Stimulated activated CD8-positive, alpha-beta memory T cell treated with anti-CD3 and anti-CD28 coated beads, Interleukin-15, amount 100 ng/mL, for 4 hours (primary cell): ENCODE measurements at regions not wholly inside any gene's neighbourhood (a gene's known extent, or its start where the extent isn't known, plus 50 kb on each side); places are given as distances from the start of the nearest gene placed in this dataset.

ENCODE experiments used
- DNase-seq, 2 donors: peaks; one replicate each; pipeline ENCODE4 v3.0.0-alpha.2; 2020; ENCODE audit warnings: low read depth in 2 of 2

DNA sequence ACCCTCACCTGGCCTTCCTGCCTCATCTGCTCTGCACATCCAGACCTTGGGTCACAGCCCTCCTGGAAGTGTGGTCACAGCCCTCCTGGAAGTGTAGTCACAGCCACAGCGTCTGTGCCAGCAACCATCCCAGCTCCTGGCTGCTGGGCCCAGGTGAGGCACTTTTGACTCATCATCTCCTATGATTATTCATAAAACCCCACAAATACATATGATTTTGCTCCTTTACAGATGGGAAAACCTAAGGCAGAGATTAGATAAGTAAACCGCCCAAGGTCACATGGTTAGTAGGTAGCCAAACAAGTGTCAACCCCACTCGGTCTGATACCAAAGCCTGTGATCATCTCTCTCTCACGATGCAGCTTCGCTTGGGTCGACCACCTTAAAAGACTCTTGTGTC lies 94.3 kb downstream of the PRLHR start:
- DNase-seq: no peak

DNA sequence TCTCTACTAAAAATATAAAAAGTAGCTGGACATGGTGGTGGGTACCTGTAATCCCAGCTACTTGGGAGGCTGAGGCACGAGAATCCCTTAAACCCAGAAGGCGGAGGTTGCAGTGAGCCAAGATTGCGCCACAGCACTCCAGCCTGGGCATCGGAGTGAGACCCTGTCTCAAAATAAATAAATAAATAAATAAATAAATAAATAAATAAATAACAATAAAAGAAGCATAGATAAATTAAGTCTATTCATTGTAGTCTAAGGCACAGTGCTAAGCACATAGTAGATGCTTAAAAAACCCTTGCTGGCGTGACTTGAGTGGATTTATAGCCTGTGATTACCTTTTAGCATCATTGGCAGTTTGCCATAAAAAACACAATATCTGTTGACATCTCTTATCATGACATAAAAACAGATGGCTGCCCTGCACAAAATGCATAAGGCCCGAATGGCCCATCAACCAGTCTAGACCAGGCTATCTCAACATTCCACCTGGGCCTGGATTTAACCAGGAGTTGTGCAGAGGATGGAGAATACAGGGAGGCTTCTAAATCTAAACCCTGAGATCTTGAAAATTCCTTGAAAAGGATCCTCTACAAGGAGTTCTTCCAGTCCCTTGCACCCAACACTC lies 94.9 kb downstream of the PRLHR start:
- DNase-seq: no peak

DNA sequence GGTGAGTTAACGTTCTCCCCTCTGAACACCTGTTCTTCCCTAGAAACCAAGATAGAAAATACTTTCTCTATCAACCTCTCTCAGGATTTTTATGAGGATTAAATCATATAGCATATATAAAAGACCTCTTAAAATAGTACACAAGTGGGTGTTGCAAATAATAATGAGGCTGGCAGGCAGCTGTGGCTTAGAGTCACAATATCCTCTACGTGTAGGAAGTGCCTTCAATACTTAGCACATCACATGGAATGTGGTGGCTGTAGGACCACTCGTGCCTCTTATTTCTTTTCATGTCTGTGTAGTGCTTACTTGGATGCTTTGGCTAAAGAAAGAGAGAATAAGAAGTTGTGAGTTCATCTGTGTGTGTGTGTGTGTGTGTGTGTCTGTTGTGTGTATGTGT lies 96.3 kb downstream of the PRLHR start:
- DNase-seq: no peak

DNA sequence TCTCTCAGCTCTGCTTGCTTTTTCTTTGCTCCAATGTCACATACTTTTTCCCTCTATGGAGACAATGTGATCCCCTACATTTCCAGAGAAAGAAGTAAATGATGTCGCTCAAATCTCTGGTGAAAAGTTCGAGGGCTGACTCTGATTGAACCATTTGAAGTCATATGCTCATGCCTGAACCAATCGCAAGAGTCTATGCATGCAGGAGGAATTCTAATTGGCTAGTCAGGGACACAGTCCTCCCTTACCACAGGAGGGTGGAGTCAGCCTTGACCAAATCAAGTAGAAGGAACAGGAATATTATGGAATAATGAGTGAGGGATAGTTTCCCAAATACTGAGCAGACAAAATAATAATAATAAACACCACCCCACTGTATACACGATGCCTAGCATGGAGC lies 96.8 kb downstream of the PRLHR start:
- no peak for DNase-seq

DNA sequence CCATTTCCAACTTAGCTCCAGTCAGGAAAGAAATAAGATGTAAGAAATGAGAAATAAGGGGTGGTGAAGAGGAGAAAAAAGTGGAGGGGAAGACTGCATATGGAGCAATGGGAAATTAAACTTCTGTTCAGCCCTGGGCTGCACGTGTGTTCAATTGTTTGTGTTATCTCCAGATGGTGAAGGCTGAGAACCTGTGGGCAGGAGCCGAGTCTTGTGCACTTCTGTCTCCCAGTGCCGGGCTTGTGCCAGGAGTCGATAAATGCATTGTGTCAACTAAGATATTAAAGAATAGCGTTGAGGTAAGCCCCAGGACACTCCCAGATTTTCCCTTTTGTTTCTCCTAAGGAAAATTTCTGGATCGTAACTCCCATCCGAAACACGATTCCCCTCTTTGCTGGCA lies 98.2 kb downstream of the PRLHR start:
- no peak for DNase-seq

DNA sequence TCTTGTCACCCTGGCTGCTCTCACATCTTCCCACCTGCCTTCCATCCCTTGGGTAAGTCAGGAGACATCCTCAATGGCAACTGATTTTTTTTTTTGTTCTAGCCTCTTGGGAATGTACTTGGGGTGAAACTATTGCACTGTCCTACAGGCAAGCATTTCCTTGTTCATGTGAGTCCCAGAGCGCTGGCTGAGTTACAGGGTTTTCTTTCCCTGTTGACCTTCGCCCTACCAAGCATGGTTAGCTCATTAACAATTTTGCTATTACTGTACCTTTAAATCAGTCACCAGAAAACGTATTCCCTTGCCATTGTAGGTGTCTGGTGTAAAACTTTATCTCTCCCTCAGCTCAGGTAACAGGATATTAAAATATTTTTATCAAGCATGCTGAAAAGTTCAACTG lies 98.9 kb downstream of the PRLHR start:
- DNase-seq: no peak

DNA sequence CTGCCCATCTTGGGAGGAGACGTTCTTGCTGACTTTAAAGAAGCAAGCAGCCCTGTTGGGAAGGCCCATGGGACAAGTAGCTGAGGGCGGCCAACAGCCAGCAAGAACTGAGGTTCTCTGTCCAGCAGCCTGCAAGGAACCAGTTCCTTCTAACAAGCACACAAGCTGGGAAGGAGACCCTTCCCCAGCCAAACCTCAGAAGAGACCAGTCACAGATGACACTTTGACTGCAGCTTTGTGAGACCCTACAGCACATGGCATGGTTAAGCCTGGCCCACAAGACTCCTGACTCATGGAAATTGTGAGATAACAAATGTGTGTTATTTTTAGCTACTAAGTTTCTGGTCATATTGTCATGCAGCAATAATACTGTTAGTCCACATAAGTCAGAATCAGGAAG lies 99.9 kb downstream of the PRLHR start:
- DNase-seq: no peak

DNA sequence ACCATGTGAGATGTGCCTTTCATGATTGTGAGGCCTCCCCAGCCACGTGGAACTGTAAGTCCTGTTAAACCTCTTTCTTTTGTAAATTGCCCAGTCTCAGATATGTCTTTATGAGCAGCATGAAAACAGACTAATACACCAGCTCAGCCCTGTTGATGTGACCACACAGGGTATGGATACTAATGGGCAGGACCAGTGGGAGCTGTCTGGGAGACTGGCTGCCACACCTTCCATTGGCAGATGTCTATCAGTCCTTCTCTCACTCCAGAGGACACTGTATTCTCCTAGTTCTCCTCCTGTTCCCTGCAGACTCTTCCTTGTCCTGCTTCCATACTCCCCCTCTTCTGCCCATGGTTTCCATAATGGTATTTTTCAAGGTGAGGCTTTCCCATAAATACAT lies 104.4 kb downstream of the PRLHR start:
- no peak for DNase-seq

DNA sequence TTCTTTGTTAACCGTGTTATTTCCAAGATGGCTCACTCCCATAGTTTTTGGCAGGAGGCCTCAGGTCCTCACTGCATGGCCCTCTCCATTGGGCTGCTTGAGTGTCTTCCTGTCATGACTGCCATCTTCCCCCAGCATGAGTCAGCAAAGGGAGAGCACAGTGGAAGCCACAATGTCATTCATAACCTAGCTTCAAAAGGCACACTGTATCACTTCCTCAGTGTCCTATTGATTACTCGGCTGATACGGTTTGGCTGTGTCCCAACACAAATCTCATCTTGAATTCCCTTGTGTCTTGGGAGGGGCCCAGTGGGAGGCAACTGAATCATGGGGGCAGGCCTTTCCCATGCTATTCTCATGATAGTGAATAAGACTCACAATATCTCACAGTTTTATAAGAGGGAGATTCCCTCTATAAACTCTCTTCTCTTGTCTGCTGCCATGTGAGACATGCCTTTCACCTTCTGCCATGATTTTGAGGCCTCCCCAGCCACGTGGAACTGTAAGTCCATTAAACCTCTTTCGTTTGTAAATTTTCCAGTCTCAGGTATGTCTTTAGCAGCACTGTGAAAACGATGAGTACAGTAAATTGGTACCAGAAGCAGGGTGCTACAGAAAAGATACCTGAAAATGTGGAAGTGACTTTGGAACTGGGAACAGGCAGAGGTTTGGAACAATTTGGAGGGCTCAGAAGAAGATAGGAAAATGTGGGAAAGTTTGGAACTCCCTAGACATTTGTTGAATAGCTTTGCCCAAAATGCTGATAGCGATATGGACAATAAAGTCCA lies 106.5 kb downstream of the PRLHR start:
- no peak for DNase-seq

DNA sequence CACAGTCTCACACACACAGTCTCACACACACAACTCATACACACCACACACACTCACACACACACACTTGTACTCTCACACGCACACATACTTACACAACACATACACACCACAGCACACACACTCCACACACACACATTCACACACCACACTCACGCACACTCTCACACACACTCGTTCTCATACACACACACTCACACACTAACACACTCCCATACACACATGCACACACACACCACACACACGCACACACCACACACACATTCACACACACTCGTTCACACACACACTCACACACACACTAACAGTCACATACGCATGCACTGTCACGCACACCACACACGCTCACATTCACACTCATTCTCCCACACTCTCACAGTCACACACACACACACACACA lies 109.8 kb downstream of the PRLHR start:
- no peak for DNase-seq

DNA sequence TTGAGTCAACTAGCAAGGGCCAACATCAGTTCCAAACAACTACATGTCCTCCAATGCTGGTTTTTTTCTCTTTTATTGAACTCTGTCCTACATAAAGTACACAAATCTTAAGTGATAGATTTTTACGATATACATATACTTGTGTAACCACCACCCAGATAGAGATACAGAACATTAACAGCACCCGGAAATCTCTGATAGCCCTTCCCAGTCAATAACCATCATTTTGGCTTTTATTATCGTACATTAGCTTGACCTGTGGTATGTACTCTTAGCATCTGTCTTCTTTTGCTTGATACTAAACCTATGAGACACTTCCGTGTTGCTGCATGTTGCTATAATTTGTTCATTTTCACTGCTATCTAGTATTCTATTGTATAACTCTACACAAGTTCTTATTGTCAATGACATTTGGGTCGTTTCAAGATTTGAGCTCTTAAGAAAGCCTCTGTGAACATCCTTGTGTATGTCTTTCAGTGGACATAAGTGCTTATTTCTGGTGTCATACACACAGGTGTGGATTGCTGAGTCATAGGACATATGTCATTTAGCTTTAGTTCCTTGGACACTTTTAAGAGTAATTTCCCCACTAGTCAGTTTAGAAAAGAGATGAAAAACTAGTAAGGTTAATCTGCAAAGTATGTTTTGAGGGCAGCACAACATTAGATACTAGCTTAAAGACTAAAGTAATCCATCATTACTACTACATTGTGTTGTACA lies 111.1 kb downstream of the PRLHR start:
- no peak for DNase-seq

DNA sequence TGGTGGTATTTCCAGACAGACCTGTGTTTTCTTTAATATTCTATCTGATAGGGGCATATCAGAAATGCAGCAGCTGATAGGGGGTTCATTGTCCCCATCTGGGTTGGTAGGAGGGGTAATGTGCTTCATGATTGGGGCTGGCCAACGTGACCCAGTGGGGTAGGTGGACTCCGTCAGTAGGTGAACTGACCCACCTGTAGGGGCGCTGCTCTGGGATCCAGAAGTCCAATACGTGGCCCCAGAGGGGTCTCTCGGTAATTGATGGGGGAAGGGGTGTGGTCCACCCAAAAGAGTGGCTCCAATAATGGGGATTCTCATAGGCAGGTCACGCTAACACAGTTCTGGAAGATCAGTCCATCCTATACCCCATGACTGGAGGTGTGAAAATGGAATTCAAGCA lies 112.0 kb downstream of the PRLHR start:
- DNase-seq: no peak

DNA sequence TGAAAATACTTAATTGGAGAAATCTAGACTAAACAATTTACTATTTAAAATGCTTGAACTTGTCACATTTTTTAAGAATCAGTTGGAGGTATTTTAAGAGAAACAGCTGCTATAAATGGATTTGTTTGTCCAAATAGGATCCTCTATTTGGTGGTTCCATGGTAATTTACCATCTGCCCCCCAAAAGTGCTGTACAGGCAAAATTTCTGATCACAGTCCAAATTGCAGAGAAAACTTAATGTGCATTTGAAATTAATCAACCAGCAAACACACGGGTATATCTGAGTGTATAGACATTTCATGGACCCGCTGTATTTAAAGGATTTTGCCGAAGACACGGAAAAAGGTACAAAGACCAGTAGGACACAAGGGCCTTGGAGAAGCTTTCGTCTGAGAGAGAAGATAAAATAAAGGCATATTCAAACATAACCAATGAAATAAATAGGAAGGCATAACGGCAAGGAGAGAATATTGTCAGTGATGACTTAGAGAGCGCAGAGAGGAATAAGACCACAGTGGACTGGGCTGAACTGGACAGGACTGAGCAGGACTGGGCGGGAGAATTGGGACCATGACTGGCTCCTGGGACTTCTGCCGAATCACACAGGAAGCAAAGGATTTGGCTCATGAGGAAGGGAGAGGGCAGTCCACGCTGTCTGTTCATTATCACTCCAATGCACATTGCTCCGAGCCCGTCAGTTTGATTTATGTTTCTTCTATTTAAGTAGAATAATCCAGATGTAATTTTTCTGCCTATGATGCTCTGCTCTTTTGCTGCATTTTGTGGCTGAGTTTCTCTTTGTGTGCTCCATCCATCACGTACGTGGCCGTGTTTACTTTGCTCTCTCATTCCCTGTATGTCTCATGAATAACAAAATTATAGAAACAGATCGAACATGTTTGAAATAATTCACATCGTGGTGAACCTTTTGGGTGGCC lies 112.8 kb downstream of the PRLHR start:
- DNase-seq: no peak

DNA sequence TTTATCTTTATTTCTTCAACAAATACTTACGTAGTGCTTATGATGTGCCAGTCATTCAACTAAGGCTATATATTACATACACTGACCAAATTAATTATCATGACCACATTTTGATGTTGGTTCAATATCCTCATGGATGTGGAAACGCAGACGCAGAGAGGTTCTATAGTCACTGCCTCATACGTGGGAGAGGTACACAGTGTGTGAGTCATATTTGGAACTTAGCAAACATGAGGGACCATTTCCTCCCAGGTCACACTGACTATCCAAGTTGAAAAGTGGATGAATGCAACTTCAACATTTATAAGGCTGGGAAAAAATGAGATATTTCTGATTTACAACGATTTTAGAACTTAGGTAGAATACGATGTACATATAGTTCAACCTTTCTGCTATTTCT lies 113.6 kb downstream of the PRLHR start:
- DNase-seq: no peak

DNA sequence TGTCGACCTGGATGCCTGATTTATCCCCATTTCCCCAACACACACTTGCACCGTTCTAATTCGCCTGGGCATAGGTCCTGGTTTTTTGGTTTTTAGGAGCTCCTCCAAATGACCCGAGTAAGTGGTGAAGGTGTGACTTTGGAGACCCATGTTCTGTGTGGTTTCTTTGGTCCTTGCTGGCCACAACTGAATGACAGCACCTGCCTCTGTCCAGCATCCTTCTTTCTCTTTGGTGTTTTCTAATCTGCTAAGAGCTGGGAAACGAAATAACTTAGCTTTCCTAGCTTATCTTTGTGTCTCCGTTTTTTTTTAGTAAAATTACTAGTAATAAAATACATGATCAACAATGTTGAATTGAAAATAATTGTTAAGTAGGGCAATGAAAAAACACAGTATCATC lies 120.2 kb downstream of the PRLHR start:
- no peak for DNase-seq

DNA sequence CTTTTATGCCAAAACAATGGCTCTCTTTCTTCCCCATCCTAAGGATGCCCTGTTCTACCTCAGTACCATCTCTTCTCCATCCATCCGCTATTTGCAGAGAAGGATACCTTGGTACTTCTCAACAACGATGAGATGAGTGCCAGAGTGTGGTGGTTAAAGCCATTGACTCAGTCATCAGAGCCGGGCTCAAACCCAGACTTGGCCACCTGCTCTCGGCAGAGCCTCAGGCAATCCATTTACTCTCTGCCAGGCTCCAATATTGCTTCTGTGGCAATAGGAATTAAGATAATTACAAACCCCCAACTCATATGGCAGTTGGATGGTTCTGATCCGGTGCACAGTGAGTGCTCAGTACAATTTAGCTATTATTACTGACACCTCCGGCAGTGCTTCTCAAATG lies 121.3 kb downstream of the PRLHR start:
- DNase-seq: no peak

DNA sequence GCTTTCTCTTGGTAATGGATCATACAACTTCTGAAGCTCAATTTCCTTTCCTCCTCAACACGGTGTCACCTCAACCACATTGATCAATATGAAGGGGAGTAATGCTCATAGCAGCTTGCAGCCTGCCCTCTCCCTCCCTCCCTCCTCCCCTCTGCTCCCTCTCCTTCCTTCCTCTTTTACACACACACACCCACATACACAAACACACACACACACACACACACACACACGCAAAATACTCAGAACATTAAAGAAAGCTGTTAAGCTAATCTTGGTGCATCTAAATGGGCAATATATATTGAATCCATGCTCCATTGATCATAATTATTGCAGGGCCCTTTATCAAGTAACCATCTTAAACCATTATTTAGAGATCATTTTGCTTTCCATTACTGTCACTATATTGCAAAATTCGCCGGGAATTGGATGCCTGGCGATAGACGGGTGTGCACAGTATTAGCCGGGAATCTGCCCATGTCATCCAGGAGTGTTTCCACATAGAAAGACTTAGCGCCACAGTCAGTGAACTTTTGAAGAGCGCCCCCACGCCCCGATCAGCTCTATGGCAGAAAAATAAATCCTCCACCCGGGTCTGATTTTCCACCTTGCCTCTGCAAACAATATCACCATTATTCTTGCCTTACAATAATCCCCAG lies 122.0 kb downstream of the PRLHR start:
- DNase-seq: no peak

DNA sequence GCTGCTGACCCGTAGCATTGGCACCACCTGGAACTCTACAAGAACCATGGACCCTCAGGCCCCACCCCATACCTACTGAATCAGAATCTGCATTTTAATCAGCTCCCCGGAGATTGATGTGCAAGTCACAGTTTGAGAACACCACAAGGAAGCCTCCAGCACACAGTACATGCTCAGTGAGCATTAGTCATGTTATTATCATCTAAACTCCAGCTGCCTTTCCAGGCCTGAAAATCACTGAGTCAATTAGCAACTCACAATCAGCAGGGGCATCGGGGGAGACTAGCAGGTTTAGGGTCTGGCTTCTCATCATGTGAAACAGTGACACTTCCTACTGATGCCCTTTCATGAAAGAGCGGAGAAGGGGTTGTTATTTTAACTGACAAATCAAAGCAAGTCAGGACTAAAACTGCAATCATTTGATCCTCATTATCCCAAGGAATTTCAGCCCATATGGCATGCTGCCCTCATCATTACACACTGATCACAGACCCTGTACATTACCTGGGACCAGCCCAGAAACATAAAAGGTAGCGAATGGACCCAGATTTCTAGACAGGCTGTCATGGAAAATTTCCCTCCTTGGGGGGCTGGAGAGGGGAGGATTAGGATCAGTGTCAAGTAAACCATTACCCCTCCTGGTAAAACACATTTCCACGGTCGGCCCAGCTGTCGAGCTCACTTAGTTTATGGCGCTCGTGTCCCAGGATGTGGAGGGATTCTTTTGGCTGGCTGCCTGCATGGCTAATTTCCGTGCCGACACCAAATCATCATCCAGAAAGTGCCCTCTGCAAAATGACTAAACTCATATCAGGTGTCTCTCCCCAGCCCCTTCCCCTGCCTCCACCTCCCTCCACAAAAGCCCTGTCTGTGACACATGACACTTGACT lies 122.8 kb downstream of the PRLHR start:
- no peak for DNase-seq

DNA sequence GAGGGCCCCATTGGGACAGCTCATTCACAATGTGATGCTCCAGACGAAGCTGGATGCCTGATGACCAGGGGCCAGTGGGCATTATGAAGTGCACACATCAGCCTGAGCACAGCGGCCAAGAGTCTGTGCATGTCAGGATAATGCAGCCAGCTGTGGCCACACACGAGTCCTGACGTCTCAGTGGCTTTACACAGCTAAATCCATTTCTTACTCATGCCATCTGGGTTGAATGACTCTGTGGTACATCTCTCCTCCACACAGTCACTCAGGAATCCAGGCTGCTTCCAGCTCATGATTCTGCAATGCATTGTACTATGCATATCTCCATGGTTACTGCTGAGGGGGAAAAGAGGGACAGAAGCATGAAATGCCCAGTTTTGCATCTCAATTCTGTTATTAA lies 123.6 kb downstream of the PRLHR start:
- no peak for DNase-seq

DNA sequence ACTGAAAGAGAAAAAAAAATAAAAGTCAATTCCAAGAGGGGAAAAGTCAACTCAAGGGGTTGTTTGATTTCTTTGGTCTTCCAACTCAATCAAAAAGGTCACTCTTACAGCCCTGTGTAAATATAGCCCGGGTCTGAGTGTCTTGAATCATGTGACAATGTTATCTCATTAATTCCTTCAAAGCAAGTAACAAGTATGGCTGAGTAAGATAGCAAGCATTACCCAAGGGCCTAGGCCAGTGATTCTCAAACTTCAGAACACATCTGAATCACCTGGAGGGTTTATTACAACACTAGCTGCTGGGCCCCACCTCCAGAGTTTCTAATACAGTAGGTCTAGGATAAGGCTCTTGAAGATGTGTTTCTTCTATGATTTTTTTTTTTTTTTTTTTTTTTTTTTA lies 125.0 kb downstream of the PRLHR start:
- no peak for DNase-seq
